Suprapubic skin (tissue), 4 donors: ENCODE measurements at regions not wholly inside any gene's neighbourhood (a gene's known extent, or its start where the extent isn't known, plus 50 kb on each side); places are given as distances from the start of the nearest gene placed in this dataset.

Experiments used
- DNase-seq, 2 donors: peaks; one replicate each; pipeline ENCODE4 v3.0.0-alpha.2; 2019; ENCODE audit warnings: low spot score in 2 of 2
- H3K27ac ChIP-seq: fragments of 200-600 bp; sonication (generic); one replicate; pipeline ENCODE4 v1.5.1; 2019
- H3K27me3 ChIP-seq: fragments of 200-600 bp; sonication (generic); one replicate; pipeline ENCODE4 v1.5.1; 2019
- H3K36me3 ChIP-seq: fragments of 200-600 bp; sonication (generic); one replicate; pipeline ENCODE4 v1.5.1; 2019
- H3K4me1 ChIP-seq: fragments of 200-600 bp; sonication (generic); one replicate; pipeline ENCODE4 v1.5.1; 2019
- H3K4me3 ChIP-seq: fragments of 200-600 bp; sonication (generic); one replicate; pipeline ENCODE4 v1.5.1; 2019; ENCODE audit warnings: mild to moderate bottlenecking
- H3K9me3 ChIP-seq: fragments of 200-600 bp; sonication (generic); one replicate; pipeline ENCODE4 v1.5.1; 2019
- CTCF ChIP-seq, 2 donors: fragments of 200-600 bp in 1 of 2; fragments of 450-650 bp in 1 of 2; sonication (generic) in 1 of 2; IDR thresholded peaks; one replicate each; pipeline ENCODE4 v1.5.1; 2016 to 2019; ENCODE audit warnings: antibody characterized with exemption in 2 of 2, mild to moderate bottlenecking in 1 of 2, moderate library complexity in 1 of 2
- EP300 ChIP-seq: sonication (generic); formaldehyde crosslinking; IDR thresholded peaks from one replicate; pipeline ENCODE4 v1.6.1; 2017; ENCODE audit warnings: antibody characterized with exemption
- POLR2A ChIP-seq, 2 donors: fragments of 450-650 bp; IDR thresholded peaks; one replicate each; pipeline ENCODE4 v1.6.1; 2017; ENCODE audit warnings: antibody characterized with exemption in 2 of 2, mild to moderate bottlenecking in 2 of 2, moderate library complexity in 2 of 2
- POLR2AphosphoS5 ChIP-seq, 3 donors: sonication (generic); formaldehyde crosslinking; IDR thresholded peaks; one replicate each; pipeline ENCODE4 v1.6.1; 2017; ENCODE audit warnings: antibody characterized with exemption in 3 of 3
- WGBS: methylation state at CpG from one replicate; pipeline ENCODE4 v1.1.5; 2018; 5-methylcytosine and 5-hydroxymethylcytosine counted together

- Histone ChIP-seq H3K27ac (no peak overlapping the region), H3K36me3 (no peaks in the 10 kb centered on the region), H3K4me1 (no peaks in the 10 kb centered on the region), H3K4me3 (no peak overlapping the region), H3K9me3 (no peaks in the 10 kb centered on the region), H3K27me3 (no peaks in the 10 kb centered on the region)
- TF ChIP-seq POLR2AphosphoS5 (IDR thresholded peaks at IDR 0.05), result no peak
- TF ChIP-seq EP300, result no peak
- no peak for TF ChIP-seq POLR2A (IDR thresholded peaks at IDR 0.05)
- no peak for TF ChIP-seq CTCF (IDR thresholded peaks at IDR 0.05)
- DNase-seq, result no peak
- 64% methylated on average over 5 of the region's 5 CpGs for WGBS
Observed at GRCh38 chr14:35944847-35945246, 118.7 kb downstream of the BRMS1L start.

GRCh38 chr14:35940291-35940690, 114.2 kb downstream of the BRMS1L start:
- no peak overlapping the region for H3K4me3 ChIP-seq
- no peaks in the 10 kb centered on the region for H3K9me3 ChIP-seq
- no peak for DNase-seq
- WGBS, result 58% methylated on average over 4 of the region's 4 CpGs
- no peak for TF ChIP-seq POLR2AphosphoS5 (IDR thresholded peaks at IDR 0.05)
- no peak for TF ChIP-seq POLR2A (IDR thresholded peaks at IDR 0.05)
- no peak for TF ChIP-seq EP300
- TF ChIP-seq CTCF (IDR thresholded peaks at IDR 0.05), result no peak
- H3K27me3 ChIP-seq, result peaks cover 1% of the 10 kb centered on the region
- H3K27ac ChIP-seq, result no peak overlapping the region
- H3K36me3 ChIP-seq, result no peaks in the 10 kb centered on the region
- H3K4me1 ChIP-seq, result no peaks in the 10 kb centered on the region

- Histone ChIP-seq H3K27me3 (peaks cover 3% of the 10 kb centered on the region), H3K36me3 (no peaks in the 10 kb centered on the region), H3K4me1 (no peaks in the 10 kb centered on the region), H3K27ac (no peak overlapping the region), H3K9me3 (no peaks in the 10 kb centered on the region), H3K4me3 (no peak overlapping the region)
- TF ChIP-seq EP300 (no peak), CTCF (IDR thresholded peaks at IDR 0.05) (no peak), POLR2A (IDR thresholded peaks at IDR 0.05) (no peak), POLR2AphosphoS5 (IDR thresholded peaks at IDR 0.05) (no peak)
- no peak for DNase-seq
- 75% methylated on average over 2 of the region's 2 CpGs for WGBS
Observed at GRCh38 chr14:35938770-35939169, 112.6 kb downstream of the BRMS1L start.

GRCh38 chr14:35934499-35934898, 108.4 kb downstream of the BRMS1L start:
- no peaks in the 10 kb centered on the region for H3K9me3 ChIP-seq
- H3K27ac ChIP-seq, result no peak overlapping the region
- DNase-seq, result no peak
- H3K27me3 ChIP-seq, result peaks cover 3% of the 10 kb centered on the region
- no peak overlapping the region for H3K4me3 ChIP-seq
- H3K36me3 ChIP-seq, result no peaks in the 10 kb centered on the region
- WGBS, result 32% methylated on average over 2 of the region's 2 CpGs
- TF ChIP-seq CTCF (IDR thresholded peaks at IDR 0.05) (no peak), EP300 (no peak), POLR2AphosphoS5 (IDR thresholded peaks at IDR 0.05) (no peak), POLR2A (IDR thresholded peaks at IDR 0.05) (no peak)
- no peaks in the 10 kb centered on the region for H3K4me1 ChIP-seq

- no peaks in the 10 kb centered on the region for H3K4me1 ChIP-seq
- H3K27ac ChIP-seq, result no peak overlapping the region
- H3K36me3 ChIP-seq, result no peaks in the 10 kb centered on the region
- peaks cover 3% of the 10 kb centered on the region for H3K27me3 ChIP-seq
- TF ChIP-seq POLR2A (IDR thresholded peaks at IDR 0.05) (no peak), POLR2AphosphoS5 (IDR thresholded peaks at IDR 0.05) (no peak), CTCF (IDR thresholded peaks at IDR 0.05) (no peak), EP300 (no peak)
- no peak overlapping the region for H3K4me3 ChIP-seq
- DNase-seq, result no peak
- no peaks in the 10 kb centered on the region for H3K9me3 ChIP-seq
- WGBS, result 53% methylated on average over 13 of the region's 13 CpGs
Observed at GRCh38 chr14:35932659-35933159, 106.6 kb downstream of the BRMS1L start.
